DND-41 (cell line): ENCODE measurements at regions not wholly inside any gene's neighbourhood (a gene's known extent, or its start where the extent isn't known, plus 50 kb on each side); places are given as distances from the start of the nearest gene placed in this dataset.

Experiments used
- ATAC-seq: fragments of 200-7000 bp; cut with Tn5 transposase; 3 replicates; pipeline ENCODE4 v1.9.1; 2021; ENCODE audit warnings: low read depth; ENCODE audit not compliant: insufficient read depth
- DNase-seq: peaks from one replicate; pipeline ENCODE4 v3.0.0-alpha.2; 2020
- H2AFZ ChIP-seq: 2 replicates; pipeline ENCODE4 v1.6.0; 2012; ENCODE audit warnings: low read depth, low read length
- H3K27ac ChIP-seq: 2 replicates; pipeline ENCODE4 v1.5.1; 2012; ENCODE audit warnings: low read length, inconsistent platforms
- H3K27me3 ChIP-seq: fragments of 200-600 bp; sonication (generic); 2 replicates; pipeline ENCODE4 v1.6.0; 2012; ENCODE audit warnings: low read length, mild to moderate bottlenecking, inconsistent platforms; ENCODE audit not compliant: insufficient read depth, poor library complexity
- H3K36me3 ChIP-seq: 2 replicates; pipeline ENCODE4 v1.5.1; 2012; ENCODE audit warnings: low read length, inconsistent platforms; ENCODE audit not compliant: insufficient read depth
- H3K4me1 ChIP-seq: 2 replicates; pipeline ENCODE4 v1.5.1; 2012; ENCODE audit warnings: mild to moderate bottlenecking, low read length; ENCODE audit not compliant: insufficient read depth
- H3K4me2 ChIP-seq: 2 replicates; pipeline ENCODE4 v1.6.0; 2012; ENCODE audit warnings: mild to moderate bottlenecking, moderate library complexity, low read length, inconsistent platforms; ENCODE audit not compliant: insufficient read depth
- H3K4me3 ChIP-seq, 2 experiments: fragments of 200-600 bp in 1 of 2; shearing (Covaris generic) in 1 of 2; 2 replicates each; pipeline ENCODE4 v1.5.1; 2012 to 2016; ENCODE audit warnings: inconsistent platforms in 2 of 2, low read length in 2 of 2, mild to moderate bottlenecking in 2 of 2, low read depth in 1 of 2, moderate library complexity in 1 of 2
- H3K79me2 ChIP-seq: 2 replicates; pipeline ENCODE4 v1.6.0; 2012; ENCODE audit warnings: low read length, inconsistent platforms; ENCODE audit not compliant: insufficient read depth
- H3K9ac ChIP-seq: 2 replicates; pipeline ENCODE4 v1.6.0; 2012; ENCODE audit warnings: low read depth, mild to moderate bottlenecking, inconsistent platforms, low read length, moderate library complexity
- H3K9me3 ChIP-seq: 2 replicates; pipeline ENCODE4 v1.5.1; 2012; ENCODE audit warnings: low read length, moderate library complexity, mild to moderate bottlenecking, inconsistent platforms; ENCODE audit not compliant: insufficient read depth, severe bottlenecking
- H4K20me1 ChIP-seq: 2 replicates; pipeline ENCODE4 v1.6.0; 2012; ENCODE audit warnings: low read length; ENCODE audit not compliant: insufficient read depth
- CTCF ChIP-seq: IDR thresholded peaks from 2 replicates; pipeline ENCODE4 v1.5.1; 2012; ENCODE audit warnings: borderline replicate concordance, low read length, moderate library complexity, mild to moderate bottlenecking; ENCODE audit not compliant: poor library complexity, severe bottlenecking; ENCODE audit errors: extremely low read depth
- EZH2 ChIP-seq: IDR thresholded peaks from 3 replicates; pipeline ENCODE4 v1.6.1; 2012; ENCODE audit warnings: borderline replicate concordance, low read depth, mild to moderate bottlenecking, moderate library complexity, low read length, inconsistent platforms; ENCODE audit not compliant: severe bottlenecking

- ATAC-seq = no peak
- H3K27me3 ChIP-seq = no peaks in the 10 kb centered on the region
- no peak overlapping the region for H3K4me2 ChIP-seq
- TF ChIP-seq CTCF (no peak), EZH2 (no peak)
- H3K9me3 ChIP-seq = no peaks in the 10 kb centered on the region
- no peak overlapping the region for H2AFZ ChIP-seq
- DNase-seq = no peak
- H3K4me3 ChIP-seq = no peak overlapping the region
- no peak overlapping the region for H3K27ac ChIP-seq
- no peaks in the 10 kb centered on the region for H3K79me2 ChIP-seq
- H3K4me1 ChIP-seq = no peaks in the 10 kb centered on the region
- H3K9ac ChIP-seq = no peak overlapping the region
- H3K36me3 ChIP-seq = no peaks in the 10 kb centered on the region
- H4K20me1 ChIP-seq = no peaks in the 10 kb centered on the region
These were observed 192.5 kb downstream of the TECRL start for GRCh38 chr4:64216741-64217140.

GRCh38 chr4:64205376-64205775 lies 203.9 kb downstream of the TECRL start:
- no peaks in the 10 kb centered on the region for H3K27me3 ChIP-seq
- no peaks in the 10 kb centered on the region for H3K79me2 ChIP-seq
- H3K4me1 ChIP-seq = no peaks in the 10 kb centered on the region
- no peak for DNase-seq
- peaks cover 6% of the 10 kb centered on the region for H3K9me3 ChIP-seq
- H2AFZ ChIP-seq = no peak overlapping the region
- H3K4me2 ChIP-seq = no peak overlapping the region
- H3K9ac ChIP-seq = no peak overlapping the region
- no peak for ATAC-seq
- H3K4me3 ChIP-seq = no peak overlapping the region
- no peak overlapping the region for H3K27ac ChIP-seq
- no peaks in the 10 kb centered on the region for H4K20me1 ChIP-seq
- TF ChIP-seq EZH2 = no peak
- TF ChIP-seq CTCF = no peak
- H3K36me3 ChIP-seq = no peaks in the 10 kb centered on the region

- Histone ChIP-seq H3K4me3 (no peak overlapping the region), H3K4me1 (no peaks in the 10 kb centered on the region), H3K9me3 (no peaks in the 10 kb centered on the region), H2AFZ (no peak overlapping the region), H3K36me3 (no peaks in the 10 kb centered on the region), H4K20me1 (no peaks in the 10 kb centered on the region), H3K27me3 (no peaks in the 10 kb centered on the region), H3K9ac (no peak overlapping the region), H3K79me2 (no peaks in the 10 kb centered on the region), H3K27ac (no peak overlapping the region), H3K4me2 (no peak overlapping the region)
- no peak for DNase-seq
- no peak for TF ChIP-seq CTCF
- no peak for TF ChIP-seq EZH2
- no peak for ATAC-seq
These were observed 209.2 kb downstream of the TECRL start for GRCh38 chr4:64200001-64200555.

- H3K4me1 ChIP-seq = no peaks in the 10 kb centered on the region
- no peaks in the 10 kb centered on the region for H3K27me3 ChIP-seq
- TF ChIP-seq CTCF (no peak), EZH2 (no peak)
- no peak for DNase-seq
- H3K9me3 ChIP-seq = no peaks in the 10 kb centered on the region
- no peak overlapping the region for H3K4me3 ChIP-seq
- no peak overlapping the region for H3K27ac ChIP-seq
- H3K4me2 ChIP-seq = no peak overlapping the region
- no peak overlapping the region for H2AFZ ChIP-seq
- H3K9ac ChIP-seq = no peak overlapping the region
- H3K36me3 ChIP-seq = no peaks in the 10 kb centered on the region
- ATAC-seq = no peak
- no peaks in the 10 kb centered on the region for H3K79me2 ChIP-seq
- H4K20me1 ChIP-seq = no peaks in the 10 kb centered on the region
These were observed 213.7 kb downstream of the TECRL start for GRCh38 chr4:64195582-64195981.
